Activated CD4-positive, CD25-positive, alpha-beta regulatory T cell treated with anti-CD3 and anti-CD28 coated beads, Interleukin-2, amount 50 U/mL, for 24 hours (primary cell): ENCODE measurements at regions not wholly inside any gene's neighbourhood (a gene's known extent, or its start where the extent isn't known, plus 50 kb on each side); places are given as distances from the start of the nearest gene placed in this dataset.

Experiments
- ATAC-seq, 2 donors: fragments of 150-1000 bp; cut with Tn5 transposase; one replicate each; pipeline ENCODE4 v1.10.0; 2021; ENCODE audit warnings: mild to moderate bottlenecking in 1 of 2, moderate library complexity in 1 of 2

GRCh38 chr12:94813314-94813713 lies 163.0 kb upstream of the TMCC3 start:
- ATAC-seq, result no peak

DNA sequence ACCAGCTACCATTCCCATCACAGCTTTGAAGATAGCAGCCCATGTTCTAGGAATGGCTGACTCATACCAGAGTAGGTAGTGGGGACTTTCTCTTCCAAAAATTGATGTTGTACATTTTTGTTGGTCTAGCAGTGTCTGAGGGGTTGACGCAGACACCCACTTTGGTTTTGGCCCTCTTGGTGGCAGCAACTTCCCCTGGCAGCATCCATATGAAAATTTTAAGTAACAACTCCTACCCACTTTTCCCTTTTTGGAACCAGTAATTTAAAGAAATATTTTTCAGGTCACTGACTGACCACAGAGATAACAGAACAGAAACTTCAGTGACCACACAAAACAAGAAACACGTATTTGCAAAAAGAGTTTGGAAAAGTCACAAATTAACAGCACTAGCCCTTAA lies 162.0 kb upstream of the TMCC3 start:
- ATAC-seq, result no peak

GRCh38 chr12:94811611-94812010 lies 161.3 kb upstream of the TMCC3 start:
- ATAC-seq, result no peak

GRCh38 chr12:94807951-94808350 lies 157.6 kb upstream of the TMCC3 start:
- ATAC-seq, result no peak

GRCh38 chr12:94806617-94807016 lies 156.3 kb upstream of the TMCC3 start:
- ATAC-seq, result no peak

- ATAC-seq, result no peak
Measured at GRCh38 chr12:94805749-94806529, 155.6 kb upstream of the TMCC3 start.

GRCh38 chr12:94803939-94804338 lies 153.6 kb upstream of the TMCC3 start:
- ATAC-seq, result no peak

- ATAC-seq, result no peak
Measured at GRCh38 chr12:94802796-94803195, 152.4 kb upstream of the TMCC3 start.

- ATAC-seq, result no peak
Measured at GRCh38 chr12:94801745-94802144, 151.4 kb upstream of the TMCC3 start.

- no peak for ATAC-seq
Measured at GRCh38 chr12:94799136-94799535, 148.8 kb upstream of the TMCC3 start.

- ATAC-seq, result no peak
Measured at GRCh38 chr12:94798113-94798512, 147.8 kb upstream of the TMCC3 start.

DNA sequence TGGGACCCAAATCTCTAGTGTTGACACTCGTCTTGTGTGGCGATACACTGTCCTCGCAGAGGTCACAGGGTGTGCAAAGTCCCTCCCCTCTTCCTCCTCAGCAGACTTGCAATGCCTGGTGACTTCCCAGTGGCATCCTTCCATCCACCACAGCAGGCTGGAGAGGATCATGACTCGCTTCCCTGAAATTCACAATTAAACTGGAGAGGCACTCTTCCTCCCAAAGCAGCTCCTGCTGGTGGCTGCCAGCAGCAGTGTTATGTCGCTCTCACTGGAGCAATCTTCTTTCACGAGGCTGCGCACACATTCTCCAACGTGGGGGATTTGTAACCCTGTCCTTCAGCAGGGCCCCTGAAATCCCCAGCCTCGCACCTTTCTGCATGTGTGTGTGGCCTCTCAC lies 145.2 kb upstream of the TMCC3 start:
- no peak for ATAC-seq

DNA sequence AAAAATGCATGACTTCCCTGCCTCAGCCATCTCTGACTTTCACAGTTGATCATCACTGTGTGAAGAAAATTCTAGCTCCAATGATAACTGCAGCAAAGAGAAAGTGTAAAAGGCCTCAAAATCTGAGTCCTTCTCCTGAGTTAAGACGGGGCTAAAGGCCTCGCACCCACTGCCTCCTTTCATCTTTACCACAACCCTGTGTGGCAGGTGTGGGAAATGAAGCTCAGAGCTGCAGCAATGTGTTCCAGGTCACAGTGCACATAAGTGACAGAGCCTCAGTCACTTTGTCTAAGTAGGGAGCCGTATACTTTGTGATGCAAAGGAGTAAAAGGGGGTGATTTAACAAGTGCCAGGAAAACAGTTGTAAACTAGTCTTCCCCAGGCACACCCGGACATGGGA lies 144.7 kb upstream of the TMCC3 start:
- no peak for ATAC-seq

- ATAC-seq, result no peak
Measured at GRCh38 chr12:94793191-94793595, 142.8 kb upstream of the TMCC3 start.

GRCh38 chr12:94792693-94793092 lies 142.3 kb upstream of the TMCC3 start:
- ATAC-seq, result no peak

GRCh38 chr12:94791933-94792332 lies 141.6 kb upstream of the TMCC3 start:
- no peak for ATAC-seq

- ATAC-seq, result no peak
Measured at GRCh38 chr12:94790825-94791224, 140.5 kb upstream of the TMCC3 start.

- no peak for ATAC-seq
Measured at GRCh38 chr12:94790370-94790769, 140.0 kb upstream of the TMCC3 start.

DNA sequence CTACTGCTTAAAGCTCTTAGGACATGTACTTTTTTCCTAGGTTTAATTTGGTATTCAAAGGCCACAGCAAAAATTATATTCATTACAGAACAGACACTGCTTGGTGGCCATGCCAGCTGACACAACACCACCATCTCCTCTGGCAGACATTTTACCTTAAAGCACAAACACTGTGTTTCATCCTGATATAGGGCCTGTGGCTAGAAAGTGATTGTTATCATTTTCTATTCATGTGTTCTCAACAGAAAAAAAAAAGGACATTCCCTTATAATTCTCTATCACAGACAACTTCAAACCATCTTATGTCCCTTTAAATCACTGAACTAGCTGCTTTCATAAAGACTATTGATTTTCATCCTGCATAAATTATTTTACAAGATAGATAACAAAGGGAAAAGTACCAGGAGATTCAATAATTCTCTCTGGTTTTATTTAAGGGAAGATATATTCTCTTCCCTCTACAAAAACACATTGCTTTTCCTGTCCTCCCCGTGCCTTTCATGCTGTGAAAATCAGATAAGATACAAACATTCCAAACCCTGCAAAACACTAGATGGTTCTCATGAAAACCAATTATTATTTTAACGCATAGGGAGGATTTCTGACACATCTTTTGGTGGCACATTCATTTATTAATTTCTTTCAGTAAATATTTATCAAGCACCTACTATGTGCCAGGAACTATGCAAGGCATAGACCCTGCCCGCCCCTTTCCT lies 139.3 kb upstream of the TMCC3 start:
- no peak for ATAC-seq

- no peak for ATAC-seq
Measured at GRCh38 chr12:94788298-94788697, 137.9 kb upstream of the TMCC3 start.

GRCh38 chr12:94786906-94787305 lies 136.5 kb upstream of the TMCC3 start:
- no peak for ATAC-seq

DNA sequence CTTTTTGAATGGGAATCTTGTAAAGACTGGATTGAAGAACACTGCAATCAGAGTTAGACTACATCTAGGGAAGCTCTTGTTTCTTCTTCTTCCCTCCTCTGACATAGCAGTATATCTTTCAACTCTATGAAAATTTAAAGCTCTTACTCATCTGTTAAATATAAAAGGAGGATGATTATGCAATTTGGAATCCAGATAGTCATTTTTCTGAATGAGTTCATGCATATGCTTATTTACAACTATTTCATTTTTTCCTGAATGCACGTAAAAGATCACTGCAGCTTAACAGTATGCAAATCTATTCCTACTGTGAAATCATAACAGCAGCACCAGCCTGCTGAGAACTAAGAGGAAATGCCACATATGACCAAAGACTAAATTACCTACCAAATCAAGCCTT lies 133.5 kb upstream of the TMCC3 start:
- ATAC-seq, result no peak

GRCh38 chr12:94783343-94783742 lies 133.0 kb upstream of the TMCC3 start:
- no peak for ATAC-seq

- no peak for ATAC-seq
Measured at GRCh38 chr12:94781835-94782234, 131.5 kb upstream of the TMCC3 start.

GRCh38 chr12:94779485-94779884 lies 129.1 kb upstream of the TMCC3 start:
- no peak for ATAC-seq
